HCT116 (cell line): ENCODE measurements at regions not wholly inside any gene's neighbourhood (a gene's known extent, or its start where the extent isn't known, plus 50 kb on each side); places are given as distances from the start of the nearest gene placed in this dataset.

Experiments used
- ATAC-seq: fragments of 200-7000 bp; cut with Tn5 transposase; 2 replicates; pipeline ENCODE4 v1.9.1; 2020; ENCODE audit warnings: mild to moderate bottlenecking, moderate library complexity
- BruUV-seq: library from RNA; stranded (reverse); fragments of 400-500 nt; replicated peaks from 2 replicates; lab custom pipeline; 2021; lab: Mats Ljungman, UMichigan
- CTCF ChIA-PET: fragments of 300-600 bp; sonication (Branson Sonifier 250); formaldehyde crosslinking; loops from one replicate; lab custom pipeline; 2021; ENCODE audit warnings: antibody characterized with exemption; lab: Charles Lee
- POLR2A ChIA-PET: fragments of 300-600, 350-600 bp; sonication (Branson Sonifier 250); formaldehyde crosslinking; loops from one replicate; lab custom pipeline; 2021; ENCODE audit warnings: antibody characterized with exemption; lab: Charles Lee
- RAD21 ChIA-PET, 2 experiments: fragments of 300-600 bp; sonication (Branson Sonifier 250); formaldehyde crosslinking; loops; one replicate each; lab custom pipeline; 2023; ENCODE audit warnings: low total read pairs in 2 of 2; ENCODE audit not compliant: uncharacterized antibody in 2 of 2, unreplicated experiment in 2 of 2, low non-redundant PET in 1 of 2; lab: Charles Lee
- DNase-seq: peaks from one replicate; pipeline ENCODE4 v3.0.0-alpha.2; 2010; ENCODE audit warnings: low read depth, low spot score
- H2AFZ ChIP-seq: fragments of 200-600 bp; shearing (Covaris generic), sonication (generic); 2 replicates; pipeline ENCODE4 v1.6.1; 2017; ENCODE audit warnings: low read depth, mixed run types, mixed read lengths, antibody characterized with exemption, low read length; ENCODE audit not compliant: poor library complexity, severe bottlenecking
- H3K27ac ChIP-seq: 2 replicates; pipeline ENCODE4 v1.5.1; 2012; ENCODE audit warnings: low read depth, low read length
- H3K27me3 ChIP-seq: fragments of 200-600 bp; sonication (generic); 2 replicates; pipeline ENCODE4 v1.6.1; 2016; ENCODE audit warnings: mixed run types, low read length, mixed read lengths; ENCODE audit not compliant: insufficient read depth
- H3K36me3 ChIP-seq, 2 experiments: fragments of 200-500 bp in 1 of 2; fragments of 200-600 bp in 1 of 2; sonication (Bioruptor generic) in 1 of 2; sonication (generic) in 1 of 2; 2 replicates each; pipeline versions ENCODE4 v1.5.1 to v1.6.1; 2014 to 2016; ENCODE audit warnings: low read length in 2 of 2, inconsistent platforms in 1 of 2, mixed read lengths in 1 of 2, mixed run types in 1 of 2; ENCODE audit not compliant: insufficient read depth in 2 of 2, control insufficient read depth in 1 of 2
- H3K4me1 ChIP-seq, 2 experiments: fragments of 200-600 bp in 1 of 2; sonication (generic) in 1 of 2; 2 replicates each; pipeline versions ENCODE4 v1.5.1 to v1.6.1; 2012 to 2017; ENCODE audit warnings: low read length in 2 of 2, inconsistent platforms in 1 of 2, mild to moderate bottlenecking in 1 of 2, mixed read lengths in 1 of 2, mixed run types in 1 of 2, moderate library complexity in 1 of 2; ENCODE audit not compliant: insufficient read depth in 2 of 2, control insufficient read depth in 1 of 2
- H3K4me2 ChIP-seq: fragments of 200-600 bp; sonication (generic); 2 replicates; pipeline ENCODE4 v1.6.1; 2017; ENCODE audit warnings: mixed run types, low read length, mixed read lengths
- H3K4me3 ChIP-seq, 2 experiments: fragments of 200-600 bp in 1 of 2; sonication (generic) in 1 of 2; replicated peaks in 1 of 2; 2 replicates each; pipeline ENCODE4 v1.5.1; 2011 to 2016; ENCODE audit warnings: low read length in 2 of 2, control low read depth in 1 of 2, low read depth in 1 of 2, mild to moderate bottlenecking in 1 of 2, mixed read lengths in 1 of 2, mixed run types in 1 of 2
- H3K79me2 ChIP-seq: fragments of 200-600 bp; sonication (generic); 2 replicates; pipeline ENCODE4 v1.6.1; 2017; ENCODE audit warnings: mild to moderate bottlenecking, mixed run types, low read length, moderate library complexity, mixed read lengths; ENCODE audit not compliant: insufficient read depth
- H3K9ac ChIP-seq: fragments of 200-600 bp; sonication (generic); 2 replicates; pipeline ENCODE4 v1.6.1; 2016; ENCODE audit warnings: low read length, mixed read lengths
- H3K9me2 ChIP-seq: fragments of 200-600 bp; sonication (generic), shearing (Covaris generic); 2 replicates; pipeline ENCODE4 v1.6.1; 2017; ENCODE audit warnings: mixed run types, mild to moderate bottlenecking, moderate library complexity; ENCODE audit not compliant: insufficient read depth
- H3K9me3 ChIP-seq, 2 experiments: fragments of 200-500 bp in 1 of 2; fragments of 200-600 bp in 1 of 2; sonication (Bioruptor generic) in 1 of 2; sonication (generic) in 1 of 2; 2 replicates each; pipeline ENCODE4 v1.6.1; 2014 to 2017; ENCODE audit warnings: low read length in 2 of 2, mixed read lengths in 2 of 2, inconsistent platforms in 1 of 2, low read depth in 1 of 2, mild to moderate bottlenecking in 1 of 2, mixed run types in 1 of 2, moderate library complexity in 1 of 2; ENCODE audit not compliant: control insufficient read depth in 1 of 2, insufficient read depth in 1 of 2
- H4K20me1 ChIP-seq: fragments of 200-600 bp; sonication (generic), shearing (Covaris generic); 2 replicates; pipeline ENCODE4 v1.6.1; 2017; ENCODE audit warnings: mixed run types, mild to moderate bottlenecking, moderate library complexity; ENCODE audit not compliant: insufficient read depth
- CBX3 ChIP-seq: IDR thresholded peaks from 2 replicates; pipeline ENCODE4 v1.6.1; 2012; ENCODE audit warnings: low read depth
- EGR1 ChIP-seq: IDR thresholded peaks from 2 replicates; pipeline ENCODE4 v1.6.1; 2012; ENCODE audit warnings: low read depth
- ELF1 ChIP-seq: IDR thresholded peaks from 2 replicates; pipeline ENCODE4 v1.6.1; 2012; ENCODE audit warnings: low read depth, borderline replicate concordance
- EZH2 ChIP-seq: fragments of 200-600 bp; sonication (generic); IDR thresholded peaks from 2 replicates; pipeline ENCODE4 v1.6.1; 2017; ENCODE audit warnings: antibody characterized with exemption, mixed run types
- EZH2phosphoT487 ChIP-seq: fragments of 200-600 bp; IDR thresholded peaks from 2 replicates; pipeline ENCODE4 v1.6.1; 2018; ENCODE audit warnings: antibody characterized with exemption, borderline replicate concordance
- FOSL1 ChIP-seq: IDR thresholded peaks from 2 replicates; pipeline ENCODE4 v1.6.1; 2012; ENCODE audit warnings: low read depth
- POLR2A ChIP-seq: IDR thresholded peaks from 2 replicates; pipeline ENCODE4 v1.7.0; 2011; ENCODE audit warnings: borderline replicate concordance; ENCODE audit not compliant: insufficient read depth, insufficient read length; ENCODE audit errors: extremely low read depth
- POLR2AphosphoS5 ChIP-seq: IDR thresholded peaks from 2 replicates; pipeline ENCODE4 v1.6.1; 2011; ENCODE audit warnings: mild to moderate bottlenecking, low read depth, low read length, moderate library complexity
- SP1 ChIP-seq: IDR thresholded peaks from 2 replicates; pipeline ENCODE4 v1.6.1; 2012; ENCODE audit warnings: low read depth
- YY1 ChIP-seq: IDR thresholded peaks from 2 replicates; pipeline ENCODE4 v1.6.1; 2011; ENCODE audit warnings: low read length, low read depth, moderate library complexity, mild to moderate bottlenecking; ENCODE audit not compliant: insufficient replicate concordance; ENCODE audit errors: extremely low read depth
- ZNF274 ChIP-seq: fragments of 200-500 bp; sonication (Bioruptor generic); IDR thresholded peaks from 2 replicates; pipeline ENCODE4 v1.6.1; 2014; ENCODE audit warnings: mild to moderate bottlenecking, low read depth, low read length, inconsistent platforms
- intact Hi-C: fragments of 100-400 bp; cut with micrococcal nuclease; formaldehyde crosslinking; loops from 2 replicates; pipeline ENCODE4 v1.10.0; 2022
- TF ChIP-seq, protein P1 (sequence below): IDR thresholded peaks from 2 replicates; pipeline ENCODE4 v1.6.1; 2012
- TF ChIP-seq, protein P2 (sequence below): IDR thresholded peaks from 2 replicates; pipeline ENCODE4 v1.6.1; 2011; ENCODE audit warnings: mild to moderate bottlenecking, low read length, moderate library complexity; ENCODE audit not compliant: insufficient replicate concordance; ENCODE audit errors: extremely low read depth
- TF ChIP-seq, protein P3 (sequence below): IDR thresholded peaks from 2 replicates; pipeline ENCODE4 v1.6.1; 2012; ENCODE audit warnings: low read depth
- TF ChIP-seq, protein P4 (sequence below): IDR thresholded peaks from 2 replicates; pipeline ENCODE4 v1.6.1; 2012

DNA sequence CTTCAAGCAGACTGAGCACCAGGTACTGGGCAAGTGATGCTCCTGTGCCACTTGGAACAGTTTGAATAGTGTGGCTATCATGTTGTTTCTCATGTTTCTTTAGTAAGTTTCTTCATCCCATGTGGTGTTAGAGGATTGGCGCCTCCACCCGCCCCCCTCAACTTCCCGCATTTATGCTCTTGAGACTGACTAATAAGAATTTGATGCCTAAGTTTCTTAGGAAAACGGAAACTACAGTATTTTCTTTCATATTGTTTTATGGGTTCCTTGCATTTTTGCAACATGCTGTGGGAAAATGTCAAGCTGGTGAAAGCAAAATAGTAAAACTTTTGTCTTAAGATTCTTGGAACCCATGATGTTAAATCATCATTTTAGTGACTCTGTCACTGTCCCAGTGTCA lies 101.2 kb upstream of the SLC4A4 start:
- Histone ChIP-seq H3K9ac (no peak overlapping the region), H3K27ac (no peak overlapping the region), H2AFZ (no peak overlapping the region), H3K4me3 (no peak overlapping the region), H3K4me1 (no peaks in the 10 kb centered on the region), H3K27me3 (peaks cover 14% of the 10 kb centered on the region), H3K4me2 (no peak overlapping the region), H3K36me3 (no peaks in the 10 kb centered on the region), H3K9me3 (no peaks in the 10 kb centered on the region), H3K9me2 (no peaks in the 10 kb centered on the region), H4K20me1 (no peaks in the 10 kb centered on the region), H3K79me2 (no peaks in the 10 kb centered on the region)
- RAD21 ChIA-PET: no interaction called here
- BruUV-seq: no TSS peak
- intact Hi-C loops: no loop called here
- DNase-seq: no peak
- CTCF ChIA-PET: no interaction called here
- POLR2A ChIA-PET: no interaction called here
- TF ChIP-seq FOSL1: no peak
- no peak for TF ChIP-seq SP1
- TF ChIP-seq EZH2: no peak
- TF ChIP-seq YY1: no peak
- TF ChIP-seq EGR1: no peak
- no peak for TF ChIP-seq EZH2phosphoT487
- TF ChIP-seq, protein P1, sequence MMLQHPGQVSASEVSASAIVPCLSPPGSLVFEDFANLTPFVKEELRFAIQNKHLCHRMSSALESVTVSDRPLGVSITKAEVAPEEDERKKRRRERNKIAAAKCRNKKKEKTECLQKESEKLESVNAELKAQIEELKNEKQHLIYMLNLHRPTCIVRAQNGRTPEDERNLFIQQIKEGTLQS: no peak
- no peak for TF ChIP-seq POLR2A
- no peak for TF ChIP-seq CBX3
- TF ChIP-seq, protein P2, sequence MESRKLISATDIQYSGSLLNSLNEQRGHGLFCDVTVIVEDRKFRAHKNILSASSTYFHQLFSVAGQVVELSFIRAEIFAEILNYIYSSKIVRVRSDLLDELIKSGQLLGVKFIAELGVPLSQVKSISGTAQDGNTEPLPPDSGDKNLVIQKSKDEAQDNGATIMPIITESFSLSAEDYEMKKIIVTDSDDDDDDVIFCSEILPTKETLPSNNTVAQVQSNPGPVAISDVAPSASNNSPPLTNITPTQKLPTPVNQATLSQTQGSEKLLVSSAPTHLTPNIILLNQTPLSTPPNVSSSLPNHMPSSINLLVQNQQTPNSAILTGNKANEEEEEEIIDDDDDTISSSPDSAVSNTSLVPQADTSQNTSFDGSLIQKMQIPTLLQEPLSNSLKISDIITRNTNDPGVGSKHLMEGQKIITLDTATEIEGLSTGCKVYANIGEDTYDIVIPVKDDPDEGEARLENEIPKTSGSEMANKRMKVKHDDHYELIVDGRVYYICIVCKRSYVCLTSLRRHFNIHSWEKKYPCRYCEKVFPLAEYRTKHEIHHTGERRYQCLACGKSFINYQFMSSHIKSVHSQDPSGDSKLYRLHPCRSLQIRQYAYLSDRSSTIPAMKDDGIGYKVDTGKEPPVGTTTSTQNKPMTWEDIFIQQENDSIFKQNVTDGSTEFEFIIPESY: no peak
- TF ChIP-seq, protein P3, sequence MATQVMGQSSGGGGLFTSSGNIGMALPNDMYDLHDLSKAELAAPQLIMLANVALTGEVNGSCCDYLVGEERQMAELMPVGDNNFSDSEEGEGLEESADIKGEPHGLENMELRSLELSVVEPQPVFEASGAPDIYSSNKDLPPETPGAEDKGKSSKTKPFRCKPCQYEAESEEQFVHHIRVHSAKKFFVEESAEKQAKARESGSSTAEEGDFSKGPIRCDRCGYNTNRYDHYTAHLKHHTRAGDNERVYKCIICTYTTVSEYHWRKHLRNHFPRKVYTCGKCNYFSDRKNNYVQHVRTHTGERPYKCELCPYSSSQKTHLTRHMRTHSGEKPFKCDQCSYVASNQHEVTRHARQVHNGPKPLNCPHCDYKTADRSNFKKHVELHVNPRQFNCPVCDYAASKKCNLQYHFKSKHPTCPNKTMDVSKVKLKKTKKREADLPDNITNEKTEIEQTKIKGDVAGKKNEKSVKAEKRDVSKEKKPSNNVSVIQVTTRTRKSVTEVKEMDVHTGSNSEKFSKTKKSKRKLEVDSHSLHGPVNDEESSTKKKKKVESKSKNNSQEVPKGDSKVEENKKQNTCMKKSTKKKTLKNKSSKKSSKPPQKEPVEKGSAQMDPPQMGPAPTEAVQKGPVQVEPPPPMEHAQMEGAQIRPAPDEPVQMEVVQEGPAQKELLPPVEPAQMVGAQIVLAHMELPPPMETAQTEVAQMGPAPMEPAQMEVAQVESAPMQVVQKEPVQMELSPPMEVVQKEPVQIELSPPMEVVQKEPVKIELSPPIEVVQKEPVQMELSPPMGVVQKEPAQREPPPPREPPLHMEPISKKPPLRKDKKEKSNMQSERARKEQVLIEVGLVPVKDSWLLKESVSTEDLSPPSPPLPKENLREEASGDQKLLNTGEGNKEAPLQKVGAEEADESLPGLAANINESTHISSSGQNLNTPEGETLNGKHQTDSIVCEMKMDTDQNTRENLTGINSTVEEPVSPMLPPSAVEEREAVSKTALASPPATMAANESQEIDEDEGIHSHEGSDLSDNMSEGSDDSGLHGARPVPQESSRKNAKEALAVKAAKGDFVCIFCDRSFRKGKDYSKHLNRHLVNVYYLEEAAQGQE: no peak
- no peak for TF ChIP-seq POLR2AphosphoS5
- TF ChIP-seq ZNF274: no peak
- TF ChIP-seq ELF1: no peak
- TF ChIP-seq, protein P4, sequence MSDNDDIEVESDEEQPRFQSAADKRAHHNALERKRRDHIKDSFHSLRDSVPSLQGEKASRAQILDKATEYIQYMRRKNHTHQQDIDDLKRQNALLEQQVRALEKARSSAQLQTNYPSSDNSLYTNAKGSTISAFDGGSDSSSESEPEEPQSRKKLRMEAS: no peak
- TF ChIP-seq, all 23 proteins: peak for 0
- ATAC-seq: no peak
